ENCODE measurements at regions not wholly inside any gene's neighbourhood (a gene's known extent, or its start where the extent isn't known, plus 50 kb on each side); places are given as distances from the start of the nearest gene placed in this dataset.

DNA sequence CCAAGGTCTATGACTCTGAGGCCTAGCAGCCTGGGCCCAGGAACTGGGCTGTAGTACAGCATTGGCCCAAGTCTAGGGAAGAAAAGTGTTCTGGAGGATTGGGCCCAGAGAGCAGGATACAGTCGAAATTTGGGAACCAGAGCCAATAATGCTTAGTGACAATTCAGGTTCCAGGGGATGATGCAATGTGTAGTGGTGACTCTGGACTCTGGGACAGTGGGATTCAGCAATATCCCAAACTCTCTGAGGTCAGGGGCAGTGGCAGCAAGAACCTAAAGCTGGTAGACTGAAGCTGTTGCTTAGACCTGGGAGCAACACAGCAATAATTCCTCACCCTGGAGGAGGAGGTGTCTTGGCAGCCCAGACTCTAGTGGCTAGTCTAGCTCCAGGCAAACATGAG, 545.5 kb upstream of the ARGLU1 start:
- no peak for TF ChIP-seq CTCF (IDR thresholded peaks at IDR 0.05; ENCODE audit: insufficient read depth, low read depth, low read length)
- no peak for TF ChIP-seq EZH2 (IDR thresholded peaks at IDR 0.05; ENCODE audit: insufficient read depth, low read length)

Measured in astrocyte (in vitro differentiated cells and primary cell).